ENCODE measurements at regions not wholly inside any gene's neighbourhood (a gene's known extent, or its start where the extent isn't known, plus 50 kb on each side); places are given as distances from the start of the nearest gene placed in this dataset.
"Not testable (repeated sequence)": the region's sequence is repeated elsewhere in the genome, so short reads cannot be mapped to it uniquely, and the experiment has no call there.

DNA sequence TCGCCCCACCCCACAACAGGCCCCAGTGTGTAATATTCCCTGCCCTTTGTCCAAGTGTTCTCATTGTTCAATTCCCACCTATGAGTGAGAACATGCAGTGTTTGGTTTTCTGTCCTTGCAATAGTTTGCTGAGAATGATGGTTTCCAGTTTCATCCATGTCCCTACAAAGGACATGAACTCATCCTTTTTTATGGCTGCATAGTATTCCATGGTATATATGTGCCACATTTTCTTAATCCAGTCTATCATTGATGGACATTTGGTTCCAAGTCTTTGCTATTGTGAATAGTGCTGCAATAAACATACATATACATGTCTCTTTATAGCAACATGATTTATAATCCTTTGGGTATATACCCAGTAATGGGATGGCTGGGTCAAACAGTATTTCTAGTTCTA is 132.7 kb downstream of the SNX10 start:
- DNase-seq = not testable (repeated sequence)

GRCh38 chr7:26425655-26426054 is 134.0 kb downstream of the SNX10 start:
- no peak for DNase-seq

DNA sequence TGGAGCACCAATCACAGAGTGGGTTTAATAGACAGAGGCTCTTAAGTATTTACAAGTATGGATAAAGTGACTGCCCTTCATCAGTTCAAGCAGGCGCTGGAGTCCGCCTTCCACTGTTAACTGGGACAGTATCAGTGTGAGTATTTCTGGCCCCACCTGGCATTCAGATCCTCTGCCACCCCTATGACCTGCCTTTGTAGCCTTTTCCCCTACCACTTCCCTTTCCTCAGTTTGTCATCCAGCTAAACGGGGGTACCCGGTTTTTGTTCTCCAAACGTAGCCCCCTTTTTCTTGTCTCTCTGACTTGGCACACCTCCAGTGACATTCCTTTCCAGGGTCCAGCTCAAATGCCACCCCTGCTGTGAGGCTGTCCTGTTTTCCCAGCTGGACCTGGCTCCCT is 134.4 kb downstream of the SNX10 start:
- no peak for DNase-seq

- no peak for DNase-seq
Measured at GRCh38 chr7:26428571-26428970, 136.9 kb downstream of the SNX10 start.

- DNase-seq = no peak
Measured at GRCh38 chr7:26429168-26429567, 137.5 kb downstream of the SNX10 start.

DNA sequence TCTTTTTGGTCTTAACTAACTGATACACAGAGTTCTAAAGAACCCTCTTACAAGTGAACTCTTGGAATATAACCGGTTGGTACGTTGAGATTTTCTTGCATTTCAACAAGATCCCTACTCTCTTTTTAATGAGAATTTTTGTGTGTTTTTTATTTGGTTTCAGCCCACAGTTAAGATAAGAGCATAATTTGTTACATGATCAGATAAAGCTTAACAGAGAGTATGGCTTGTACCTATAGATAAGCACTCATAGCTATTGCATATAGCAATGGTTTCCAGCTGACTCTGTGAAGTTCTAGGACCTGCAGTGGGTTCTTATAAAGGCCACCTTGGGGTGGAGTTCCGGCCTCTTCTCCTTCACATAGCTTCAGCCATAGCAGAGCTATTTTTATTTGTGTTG is 143.3 kb downstream of the SNX10 start:
- no peak for DNase-seq

- no peak for DNase-seq
Measured at GRCh38 chr7:26437003-26437532, 145.4 kb downstream of the SNX10 start.

DNA sequence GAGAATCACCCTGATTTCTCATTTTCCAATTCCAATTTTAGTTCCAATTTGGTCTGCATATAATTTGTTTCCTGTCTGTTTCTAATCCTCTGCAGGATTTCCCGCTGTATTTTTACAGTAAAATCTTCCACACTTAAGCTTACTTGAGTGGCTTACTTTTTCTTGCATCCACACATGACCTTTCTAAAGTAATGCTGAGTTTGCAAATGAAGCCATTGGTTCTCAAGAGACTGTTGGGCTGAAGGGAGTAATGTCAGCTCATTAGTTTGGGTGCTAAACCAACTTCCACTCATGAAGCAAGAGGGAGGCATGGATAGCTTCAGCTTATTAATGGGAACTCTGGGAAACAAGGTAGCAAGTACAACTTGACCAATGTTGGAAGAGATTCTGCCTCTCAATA is 146.4 kb downstream of the SNX10 start:
- DNase-seq = no peak

DNA sequence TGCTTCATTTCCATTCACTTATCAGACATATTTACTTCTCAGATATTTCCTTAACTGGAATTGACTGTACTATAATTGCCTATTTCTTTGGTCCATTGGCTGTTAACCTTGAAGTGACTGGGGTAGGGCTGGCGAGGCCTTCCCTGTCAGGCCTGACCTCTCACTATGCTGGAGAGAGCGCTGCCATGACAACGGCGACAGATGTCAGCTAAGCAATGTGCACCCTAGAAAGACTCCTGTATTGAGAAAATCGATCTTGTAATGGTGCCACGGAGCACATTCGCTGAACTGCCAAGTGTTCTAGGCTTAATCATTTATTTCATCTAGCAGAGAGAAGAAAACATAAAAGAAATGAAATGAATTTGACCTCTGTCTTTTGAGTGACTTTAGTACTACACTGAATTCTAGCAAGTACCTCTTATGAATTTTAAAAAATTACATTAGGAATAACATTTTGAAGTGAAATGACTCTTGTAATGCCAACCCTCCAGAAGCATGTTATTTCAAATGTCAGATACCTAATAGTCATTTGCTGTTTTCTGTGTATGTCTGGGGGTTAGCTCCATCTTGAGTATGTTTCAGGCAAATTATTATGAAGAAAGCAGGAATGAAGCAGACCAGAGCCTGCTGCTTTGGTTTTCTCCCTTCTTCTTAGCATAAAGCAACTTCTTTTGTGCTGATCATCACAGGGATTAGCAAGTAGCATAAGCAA is 148.0 kb downstream of the SNX10 start:
- DNase-seq = no peak

DNA sequence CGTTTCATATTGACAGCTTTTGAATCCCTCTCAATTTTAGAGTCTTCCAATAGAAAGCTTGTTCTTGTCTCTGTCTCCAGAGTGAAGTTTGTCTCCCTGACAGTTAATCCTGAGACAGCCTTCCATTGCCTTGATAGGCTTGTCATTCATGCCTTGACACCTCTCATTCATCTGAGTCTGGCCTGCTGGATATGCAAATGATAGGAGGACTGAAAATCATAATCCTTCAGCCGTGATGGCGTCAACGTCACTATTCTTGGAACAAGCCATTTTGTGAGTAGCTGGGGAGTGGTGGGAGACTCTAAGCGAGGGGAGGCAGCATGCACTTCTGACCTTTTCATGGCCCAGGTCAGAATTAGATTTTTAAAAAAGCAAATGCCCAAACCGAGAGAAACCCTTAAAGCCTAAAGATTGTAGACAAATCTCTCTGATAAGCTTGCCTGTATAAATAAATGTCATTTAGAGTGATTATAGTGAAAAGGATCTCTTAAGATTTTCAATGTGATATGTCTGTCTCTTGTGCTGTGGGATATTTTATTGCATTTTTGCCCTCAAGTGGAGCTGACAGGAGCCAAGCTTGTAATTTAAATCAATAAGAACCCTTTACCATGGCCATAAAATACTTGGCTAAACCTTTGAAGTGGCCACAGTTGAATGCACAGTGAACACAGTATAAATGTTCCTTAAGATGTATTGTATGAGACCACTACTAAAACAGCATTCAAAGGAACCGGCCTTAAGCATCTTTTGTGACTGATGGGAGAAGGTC is 148.8 kb downstream of the SNX10 start:
- DNase-seq = no peak

DNA sequence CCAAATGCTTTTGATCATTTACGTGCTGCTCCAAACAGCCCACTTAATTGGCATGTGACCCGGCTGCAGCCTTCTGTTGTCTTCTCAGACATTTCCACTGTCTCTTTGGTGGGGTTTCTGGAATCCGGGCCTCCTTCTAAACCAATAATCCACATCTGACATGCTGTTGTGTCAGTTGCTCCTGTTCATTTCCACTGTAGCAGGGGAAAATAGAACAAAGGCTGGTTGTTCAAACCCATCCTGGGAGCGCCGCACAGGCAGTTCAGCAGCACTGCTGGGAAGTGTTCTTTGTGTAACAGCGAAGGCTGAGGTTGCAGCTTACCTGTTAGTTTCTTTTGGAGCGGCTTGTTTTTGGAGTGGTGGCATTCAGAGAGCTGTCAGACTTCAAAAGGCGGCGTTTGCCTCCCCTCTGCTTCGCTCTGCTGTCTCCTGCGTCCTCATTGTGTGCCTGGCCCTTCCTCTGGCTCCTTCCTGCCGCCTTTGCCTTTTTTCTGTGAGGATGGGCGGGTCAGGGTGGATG is 149.4 kb downstream of the SNX10 start:
- DNase-seq = no peak

- no peak for DNase-seq
Measured at GRCh38 chr7:26441611-26442277, 150.1 kb downstream of the SNX10 start.

- DNase-seq = no peak
Measured at GRCh38 chr7:26443006-26443405, 151.3 kb downstream of the SNX10 start.

DNA sequence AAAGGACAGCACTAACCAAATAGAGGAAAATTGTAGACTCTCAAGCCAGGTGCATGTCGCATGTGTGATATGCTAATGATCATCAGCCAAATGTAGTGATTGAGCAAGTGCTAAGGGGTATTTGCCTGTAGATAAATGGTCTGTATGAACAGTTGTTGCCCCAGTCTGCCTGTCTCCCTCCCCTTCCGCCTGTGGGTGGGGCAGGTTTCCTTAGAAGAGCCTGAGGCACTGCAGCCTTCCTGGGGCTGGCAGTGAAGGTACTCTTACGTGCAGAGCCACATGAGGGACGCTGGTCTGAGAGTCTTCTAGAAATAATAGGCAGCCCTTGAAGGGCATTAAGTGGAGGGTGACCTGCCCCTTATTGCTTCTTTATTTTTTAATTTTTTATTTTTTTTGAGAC is 152.1 kb downstream of the SNX10 start:
- DNase-seq = no peak

DNA sequence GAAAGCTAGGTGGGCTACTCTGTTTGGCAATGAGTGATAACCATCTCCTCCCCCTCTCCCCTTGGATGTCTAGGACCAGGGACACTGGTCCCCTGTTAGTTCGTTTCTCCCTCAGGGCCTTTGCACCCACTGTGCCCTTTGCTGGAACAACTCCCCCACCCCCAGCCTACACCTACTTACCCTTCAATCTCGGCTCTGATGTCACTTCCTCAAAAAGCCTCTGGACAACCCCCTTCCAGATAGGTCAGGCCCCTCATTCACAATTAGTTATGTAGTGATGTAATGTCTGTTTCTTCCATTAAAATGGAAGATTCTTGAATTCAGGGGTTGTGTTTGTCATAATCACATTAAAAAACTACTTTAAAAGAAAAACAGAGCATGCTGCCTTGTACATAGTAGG is 152.9 kb downstream of the SNX10 start:
- DNase-seq = no peak

DNA sequence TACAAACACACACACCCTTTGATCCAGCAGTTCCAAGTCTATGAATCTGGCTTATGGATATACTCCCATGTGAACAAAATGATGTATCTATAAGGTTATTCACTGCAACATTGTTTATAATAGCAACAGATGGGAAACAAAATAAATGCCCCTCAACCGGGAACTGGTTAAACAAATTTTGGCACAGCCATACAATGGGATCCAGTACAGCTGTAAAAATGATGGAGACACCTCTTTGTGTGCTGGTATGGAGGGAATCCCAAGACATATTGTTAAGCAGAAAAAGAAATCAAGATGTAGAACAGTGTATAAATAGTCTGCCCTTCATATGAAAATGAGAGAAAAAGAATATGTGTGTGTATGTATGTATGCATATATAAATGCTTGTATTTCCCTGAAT is 155.5 kb downstream of the SNX10 start:
- DNase-seq = no peak

- no peak for DNase-seq
Measured at GRCh38 chr7:26449175-26450165, 157.8 kb downstream of the SNX10 start.

- no peak for DNase-seq
Measured at GRCh38 chr7:26451997-26452396, 160.3 kb downstream of the SNX10 start.

GRCh38 chr7:26454180-26454579 is 162.5 kb downstream of the SNX10 start:
- no peak for DNase-seq

DNA sequence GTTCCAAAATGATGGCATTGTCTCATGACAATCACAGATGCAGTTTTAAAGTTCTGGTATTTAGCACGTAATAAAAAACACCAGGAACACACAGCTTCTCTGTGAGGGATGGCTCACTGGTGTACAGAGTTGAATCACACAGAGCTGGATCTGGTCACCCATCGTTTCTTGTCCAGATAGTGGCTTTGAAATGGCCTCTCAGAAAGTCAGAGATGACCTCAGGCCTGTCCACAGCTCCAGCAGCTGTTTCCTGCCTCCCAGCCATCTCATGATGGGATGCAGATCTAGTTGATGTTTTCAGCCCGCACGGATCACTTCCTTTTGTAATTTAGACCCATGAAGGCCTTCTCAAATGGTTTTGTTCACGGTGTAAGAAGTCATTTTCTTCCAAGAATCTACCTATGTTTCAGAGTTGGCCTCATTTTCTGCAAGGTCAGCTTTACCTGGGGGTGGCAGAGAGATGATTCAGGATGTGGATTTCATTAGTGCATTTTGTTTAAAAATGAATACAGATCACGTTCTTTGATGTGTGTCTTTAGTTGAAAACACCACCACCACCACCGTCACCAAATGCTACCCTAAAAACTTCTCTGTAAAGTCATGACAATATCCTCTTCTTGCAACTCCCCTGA is 166.2 kb downstream of the SNX10 start:
- DNase-seq = no peak

GRCh38 chr7:26458466-26459145 is 166.9 kb downstream of the SNX10 start:
- DNase-seq = no peak
